AG10803 (cell line): ENCODE measurements at regions not wholly inside any gene's neighbourhood (a gene's known extent, or its start where the extent isn't known, plus 50 kb on each side); places are given as distances from the start of the nearest gene placed in this dataset.
A peak's percentile ranks its signal among the peaks of the same experiment; 100 is the strongest.

Source experiments
- DNase-seq: peaks from one replicate; pipeline ENCODE4 v3.0.0; 2010; ENCODE audit warnings: low read depth
- H3K4me3 ChIP-seq: 2 replicates; pipeline ENCODE4 v1.5.1; 2011; ENCODE audit warnings: mild to moderate bottlenecking, low read length, control low read depth
- CTCF ChIP-seq: conservative IDR thresholded peaks from 2 replicates; pipeline ENCODE4 v1.5.1; 2011; ENCODE audit warnings: mild to moderate bottlenecking, low read length, control low read depth, inconsistent platforms

- no peak for TF ChIP-seq CTCF
- H3K4me3 ChIP-seq: no peak overlapping the region
These were observed 71.0 kb downstream of the COQ2 start for GRCh38 chr4:83213640-83214039.

GRCh38 chr4:83212041-83212851, 72.4 kb downstream of the COQ2 start:
- TF ChIP-seq CTCF: no peak
- H3K4me3 ChIP-seq: no peak overlapping the region
- DNase-seq: no peak

More at GRCh38 chr4:83213640-83214039, 71.0 kb downstream of the COQ2 start:
- no peak for DNase-seq

GRCh38 chr4:83209419-83209818, 75.2 kb downstream of the COQ2 start:
- H3K4me3 ChIP-seq: no peak overlapping the region
- no peak for TF ChIP-seq CTCF
- no peak for DNase-seq

- no peak overlapping the region for H3K4me3 ChIP-seq
- peak; percentile 72 for DNase-seq
- TF ChIP-seq CTCF: no peak
These were observed 75.9 kb downstream of the COQ2 start for GRCh38 chr4:83208371-83209365.

GRCh38 chr4:83207497-83208101, 77.0 kb downstream of the COQ2 start:
- no peak overlapping the region for H3K4me3 ChIP-seq
- TF ChIP-seq CTCF: no peak
- peak; percentile 91 for DNase-seq

- no peak for DNase-seq
- TF ChIP-seq CTCF: no peak
These were observed 78.8 kb downstream of the COQ2 start for GRCh38 chr4:83205760-83206159.

More at GRCh38 chr4:83205760-83206159, 78.8 kb downstream of the COQ2 start:
- H3K4me3 ChIP-seq: no peak overlapping the region
